ENCODE measurements at regions not wholly inside any gene's neighbourhood (a gene's known extent, or its start where the extent isn't known, plus 50 kb on each side); places are given as distances from the start of the nearest gene placed in this dataset.

- no peaks in the 10 kb centered on the region for H3K27me3 ChIP-seq (ENCODE audit: insufficient read depth, low read depth, severe bottlenecking)
- no peak for DNase-seq
- H3K36me3 ChIP-seq: no peaks in the 10 kb centered on the region
- no peaks in the 10 kb centered on the region for H3K9me3 ChIP-seq (ENCODE audit: severe bottlenecking)
- H3K4me3 ChIP-seq (ENCODE audit: low read depth, low read length): no peak overlapping the region
- TF ChIP-seq CTCF (IDR thresholded peaks at IDR 0.05; ENCODE audit: low read depth, low read length): no peak
- no peak overlapping the region for H3K27ac ChIP-seq
Measured at GRCh38 chr7:13821152-13821787, 168.2 kb downstream of the ETV1 start.

DNA sequence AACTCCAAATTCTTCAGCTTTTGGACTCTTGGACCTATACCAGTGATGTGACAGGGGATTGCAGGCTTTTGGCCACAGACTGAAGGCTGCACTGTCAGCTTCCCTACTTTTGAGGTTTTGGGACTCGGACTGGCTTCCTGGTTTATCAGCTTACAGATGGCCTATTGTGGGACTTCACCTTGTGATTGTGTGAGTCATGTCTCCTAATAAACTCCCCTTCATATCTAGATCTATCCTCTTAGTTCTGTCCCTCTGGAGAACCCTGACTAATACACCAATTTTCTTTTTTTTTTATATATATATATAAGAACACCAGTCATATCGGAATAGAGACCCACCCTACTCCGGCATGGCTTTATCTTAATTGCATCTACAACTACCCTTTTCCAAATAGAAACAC, 166.8 kb downstream of the ETV1 start:
- H3K36me3 ChIP-seq: no peaks in the 10 kb centered on the region
- H3K4me3 ChIP-seq (ENCODE audit: low read depth, low read length): no peak overlapping the region
- no peaks in the 10 kb centered on the region for H3K9me3 ChIP-seq (ENCODE audit: severe bottlenecking)
- no peaks in the 10 kb centered on the region for H3K27me3 ChIP-seq (ENCODE audit: insufficient read depth, low read depth, severe bottlenecking)
- no peak for TF ChIP-seq CTCF (IDR thresholded peaks at IDR 0.05; ENCODE audit: low read depth, low read length)
- H3K27ac ChIP-seq: no peak overlapping the region
- DNase-seq: no peak

DNA sequence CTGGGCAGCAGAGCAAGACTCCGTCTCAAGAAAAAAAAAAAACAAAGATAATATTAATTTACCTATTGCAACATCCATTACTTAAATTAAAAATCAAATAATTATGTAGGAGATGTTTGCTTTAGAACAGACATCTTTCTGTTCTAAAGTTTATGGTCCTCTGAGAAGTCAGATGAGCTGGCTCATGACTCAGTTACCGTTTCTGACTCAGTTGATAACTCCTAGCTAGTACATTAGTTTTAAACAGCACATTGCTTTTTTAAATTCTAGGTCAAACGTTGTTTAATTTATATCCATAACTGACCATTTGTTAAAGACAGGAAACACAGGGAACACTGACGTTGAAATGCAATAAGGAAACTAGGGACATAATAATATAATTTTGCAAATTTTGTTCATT, 162.7 kb downstream of the ETV1 start:
- Histone ChIP-seq H3K27ac (no peak overlapping the region), H3K4me3 (ENCODE audit: low read depth, low read length) (no peak overlapping the region), H3K27me3 (ENCODE audit: insufficient read depth, low read depth, severe bottlenecking) (no peaks in the 10 kb centered on the region), H3K9me3 (ENCODE audit: severe bottlenecking) (no peaks in the 10 kb centered on the region), H3K36me3 (no peaks in the 10 kb centered on the region)
- TF ChIP-seq CTCF (IDR thresholded peaks at IDR 0.05; ENCODE audit: low read depth, low read length): no peak
- no peak for DNase-seq

DNA sequence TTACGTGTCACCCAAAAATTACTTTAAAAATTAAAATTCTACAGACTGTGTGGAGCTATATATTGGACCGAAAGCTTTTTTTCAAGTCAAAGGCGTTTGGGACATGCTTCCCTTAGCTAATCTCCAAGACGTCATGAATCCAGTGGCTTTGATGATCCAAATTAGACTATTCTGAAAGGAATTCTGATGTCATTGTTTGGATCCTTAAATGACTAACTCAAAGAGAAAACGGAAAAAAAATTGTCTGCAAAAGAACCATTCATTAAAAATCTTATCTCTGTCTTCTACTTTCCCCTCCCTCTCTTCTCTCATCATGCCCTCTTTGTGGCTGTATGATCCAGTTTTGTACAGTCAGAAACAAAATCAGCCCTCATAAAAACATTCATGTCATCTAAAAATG, 161.8 kb downstream of the ETV1 start:
- no peaks in the 10 kb centered on the region for H3K9me3 ChIP-seq (ENCODE audit: severe bottlenecking)
- H3K27me3 ChIP-seq (ENCODE audit: insufficient read depth, low read depth, severe bottlenecking): no peaks in the 10 kb centered on the region
- no peak overlapping the region for H3K4me3 ChIP-seq (ENCODE audit: low read depth, low read length)
- H3K36me3 ChIP-seq: no peaks in the 10 kb centered on the region
- DNase-seq: no peak
- no peak overlapping the region for H3K27ac ChIP-seq
- TF ChIP-seq CTCF (IDR thresholded peaks at IDR 0.05; ENCODE audit: low read depth, low read length): no peak

- Histone ChIP-seq H3K36me3 (no peaks in the 10 kb centered on the region), H3K27ac (no peak overlapping the region), H3K27me3 (ENCODE audit: insufficient read depth, low read depth, severe bottlenecking) (no peaks in the 10 kb centered on the region), H3K9me3 (ENCODE audit: severe bottlenecking) (no peaks in the 10 kb centered on the region), H3K4me3 (ENCODE audit: low read depth, low read length) (no peak overlapping the region)
- TF ChIP-seq CTCF (IDR thresholded peaks at IDR 0.05; ENCODE audit: low read depth, low read length): no peak
- no peak for DNase-seq
Measured at GRCh38 chr7:13829231-13829630, 160.2 kb downstream of the ETV1 start.

Measured in WERI-Rb-1 (cell line).